DMS53 treated with DMSO at 0.1 percent for 48 hours (cell line): ENCODE measurements at regions not wholly inside any gene's neighbourhood (a gene's known extent, or its start where the extent isn't known, plus 50 kb on each side); places are given as distances from the start of the nearest gene placed in this dataset.

Source experiments
- DNase-seq: peaks from one replicate; lab custom pipeline; 2025; ENCODE audit not compliant: unreplicated experiment; lab: John Stamatoyannopoulos, UW

DNA sequence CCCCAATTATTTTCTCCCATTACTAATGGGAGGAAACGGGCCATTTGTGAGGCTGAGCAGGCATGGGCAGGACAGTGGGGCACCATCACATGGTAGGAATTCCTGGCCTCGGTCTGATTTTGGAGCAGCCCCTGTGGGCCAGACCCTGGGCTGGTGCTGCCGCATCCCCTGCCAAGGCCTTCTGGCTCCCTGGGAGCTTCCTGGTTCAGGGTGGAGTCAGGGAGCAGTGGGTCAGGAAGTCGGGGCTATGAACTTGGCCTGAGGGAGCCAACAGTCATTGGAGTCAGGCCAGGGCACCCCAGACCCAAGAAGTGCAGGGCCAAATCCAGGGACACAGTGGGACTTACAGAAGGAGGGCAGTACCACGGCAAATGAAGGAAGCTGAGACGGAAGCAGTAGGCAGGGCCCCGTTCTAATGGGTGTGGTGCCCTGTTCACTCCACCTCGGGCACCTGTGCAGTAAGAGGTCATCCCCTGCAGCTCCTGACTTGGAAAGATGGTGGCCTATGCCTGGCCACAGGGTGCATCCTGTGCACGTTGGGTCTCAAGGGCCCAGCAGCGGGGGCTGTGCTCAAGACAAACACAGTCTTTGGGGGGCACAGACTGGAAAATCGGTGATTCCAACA is 328.1 kb downstream of the SMAD2 start:
- no peak for DNase-seq

DNA sequence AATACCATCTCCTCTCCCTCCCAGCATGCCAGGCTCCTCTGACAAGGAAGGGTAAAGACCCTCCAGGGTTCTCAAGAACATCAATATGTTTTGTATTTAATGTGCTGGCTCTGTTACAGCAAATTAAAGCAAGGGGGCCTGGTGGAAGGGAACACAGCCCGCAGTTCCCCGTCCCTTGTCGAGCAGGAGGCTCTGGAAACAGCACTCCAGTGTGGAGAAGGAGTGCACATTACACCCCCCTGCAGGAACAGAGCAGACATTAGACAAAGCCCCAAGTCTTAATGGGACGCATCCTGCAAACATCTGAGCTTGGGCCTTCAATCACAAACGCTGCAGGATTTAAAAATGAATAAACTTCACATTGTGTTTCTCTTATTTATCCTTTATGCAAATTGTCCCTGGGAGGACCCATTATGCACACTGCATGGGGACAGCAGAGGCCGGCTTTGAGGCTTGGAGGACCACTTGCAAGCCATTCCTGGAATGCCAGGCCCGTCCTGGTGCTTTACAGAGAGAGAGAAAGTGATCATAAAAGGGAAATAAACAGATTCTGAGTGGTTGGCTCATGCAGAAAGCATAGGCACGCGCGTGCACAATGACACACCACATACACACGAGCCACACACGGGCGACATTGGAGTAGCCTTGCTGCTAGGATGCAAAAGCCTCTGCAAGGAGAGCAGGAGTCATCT is 328.7 kb downstream of the SMAD2 start:
- no peak for DNase-seq

DNA sequence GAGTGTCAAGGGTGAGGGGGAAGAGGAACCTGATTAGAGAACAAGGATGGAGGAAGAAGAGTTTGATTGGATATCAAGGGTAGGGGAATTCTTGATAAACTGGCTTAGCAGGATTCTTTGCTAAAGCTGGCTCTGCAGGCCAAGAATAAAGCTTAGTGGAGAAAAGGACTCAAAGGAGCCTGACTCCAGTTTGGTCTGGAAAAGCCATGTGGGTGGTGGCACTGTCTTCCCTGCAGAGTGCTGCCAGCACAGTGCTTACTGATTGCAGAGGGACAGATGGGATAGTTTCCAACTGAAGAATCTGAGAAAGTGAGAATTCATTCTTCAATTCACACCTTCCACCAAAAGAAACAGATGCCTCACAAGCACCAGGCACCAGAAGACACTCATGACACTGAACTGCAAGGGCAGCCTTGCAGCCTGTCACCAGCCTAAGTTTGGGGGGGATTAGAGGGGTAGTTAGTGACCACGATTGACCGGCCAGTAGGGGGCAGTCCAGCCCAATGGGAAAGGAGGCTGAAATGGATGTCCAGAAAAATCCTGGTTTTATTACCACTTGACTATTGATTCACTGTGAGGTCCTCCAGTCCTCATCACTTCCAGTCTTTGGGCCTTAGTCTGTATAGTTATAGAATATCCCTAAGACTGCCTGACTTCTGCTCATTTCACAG is 334.5 kb downstream of the SMAD2 start:
- DNase-seq, result no peak

DNA sequence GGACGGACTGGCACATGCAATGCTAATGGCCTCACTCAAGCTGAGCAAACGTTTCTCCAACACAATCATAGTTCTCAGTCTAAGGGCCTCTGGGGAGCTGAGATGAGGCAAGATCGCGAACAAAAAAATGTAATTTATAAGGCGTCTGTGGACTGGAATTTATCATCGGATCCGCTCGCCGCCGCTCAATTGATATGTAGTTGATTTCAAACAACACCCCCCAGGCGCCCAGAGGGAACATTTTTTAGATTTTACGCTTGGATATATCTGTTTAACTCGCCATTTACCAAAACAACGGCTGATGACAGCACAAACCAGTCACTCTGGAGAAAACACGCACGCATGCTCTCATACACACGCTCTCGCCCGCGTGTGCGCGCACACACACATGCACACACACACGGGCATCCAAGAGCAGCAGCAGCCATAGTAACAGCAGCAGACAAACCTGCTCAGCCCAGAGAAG is 335.8 kb downstream of the SMAD2 start:
- no peak for DNase-seq

DNA sequence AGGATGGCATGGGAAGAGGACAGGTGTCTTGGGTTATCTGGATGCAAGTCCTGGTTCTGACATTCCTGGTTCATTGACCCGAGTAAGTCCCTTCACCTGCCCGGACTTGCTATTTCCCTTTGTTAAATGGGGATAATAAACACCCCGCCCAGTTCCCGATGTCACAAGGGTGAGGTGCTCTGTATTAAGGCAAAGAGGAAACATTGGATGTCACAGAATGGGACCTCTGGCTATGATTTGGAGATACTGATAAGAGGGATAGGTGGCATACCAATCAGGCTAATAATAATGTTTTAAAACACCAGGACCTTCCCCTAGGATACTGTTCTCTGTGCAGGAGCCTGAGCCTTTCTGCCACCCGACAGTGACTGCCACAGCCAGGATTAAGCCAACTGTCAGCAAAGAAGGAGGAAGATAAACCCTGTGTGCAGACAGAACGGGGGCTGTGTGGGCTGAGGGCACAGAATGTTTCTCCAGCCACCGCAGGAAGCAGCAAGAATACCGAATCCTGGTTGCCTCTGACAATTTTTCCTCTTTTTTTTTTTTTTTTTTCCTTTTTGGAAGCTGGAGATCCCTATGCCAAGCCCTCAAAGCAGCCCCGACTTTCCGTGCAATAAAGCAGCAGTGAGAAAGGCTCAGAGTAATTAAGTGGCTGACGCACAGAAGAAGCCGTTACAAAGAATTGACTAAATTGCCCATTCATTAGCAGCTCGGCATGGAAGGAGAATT is 336.6 kb downstream of the SMAD2 start:
- DNase-seq, result no peak

DNA sequence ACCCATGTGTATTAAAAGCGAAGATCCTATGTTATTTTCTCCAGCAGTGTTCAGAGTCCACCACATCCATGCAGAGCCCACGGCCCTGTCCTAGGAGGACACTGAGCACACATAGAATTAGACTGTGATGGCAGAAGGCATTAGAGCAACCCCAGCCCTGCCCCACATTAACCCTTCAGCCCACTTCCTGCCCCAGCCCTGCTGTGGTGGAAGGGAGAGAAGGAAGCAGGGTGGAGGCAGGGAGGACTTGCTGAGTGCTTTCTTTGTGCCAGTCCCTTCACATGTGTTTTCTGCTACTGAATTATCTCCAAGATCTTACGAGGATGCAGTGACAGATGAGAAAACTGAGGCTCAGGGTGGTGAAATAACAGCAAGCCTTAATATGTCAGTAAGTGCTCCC is 339.0 kb downstream of the SMAD2 start:
- DNase-seq, result no peak

DNA sequence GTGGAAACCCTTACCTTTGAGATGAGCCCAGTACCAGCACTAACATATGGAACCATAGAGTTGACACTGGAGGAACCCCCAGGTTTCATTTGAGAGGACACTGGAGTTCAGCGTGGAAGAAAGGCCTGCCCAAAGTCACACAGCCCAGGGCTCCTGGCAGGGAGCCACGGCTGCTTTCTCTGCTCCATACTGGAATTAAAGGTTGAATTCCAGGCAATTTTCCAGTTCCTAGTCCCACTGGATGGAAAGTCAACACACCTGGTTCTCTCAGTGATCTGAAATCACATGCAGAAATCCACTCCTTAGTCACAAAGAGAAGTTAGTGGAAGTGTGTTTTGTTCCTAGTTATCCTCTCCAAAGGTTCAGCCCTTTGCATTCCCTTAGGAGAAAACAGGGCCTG is 336.1 kb upstream of the SKOR2 start:
- no peak for DNase-seq

DNA sequence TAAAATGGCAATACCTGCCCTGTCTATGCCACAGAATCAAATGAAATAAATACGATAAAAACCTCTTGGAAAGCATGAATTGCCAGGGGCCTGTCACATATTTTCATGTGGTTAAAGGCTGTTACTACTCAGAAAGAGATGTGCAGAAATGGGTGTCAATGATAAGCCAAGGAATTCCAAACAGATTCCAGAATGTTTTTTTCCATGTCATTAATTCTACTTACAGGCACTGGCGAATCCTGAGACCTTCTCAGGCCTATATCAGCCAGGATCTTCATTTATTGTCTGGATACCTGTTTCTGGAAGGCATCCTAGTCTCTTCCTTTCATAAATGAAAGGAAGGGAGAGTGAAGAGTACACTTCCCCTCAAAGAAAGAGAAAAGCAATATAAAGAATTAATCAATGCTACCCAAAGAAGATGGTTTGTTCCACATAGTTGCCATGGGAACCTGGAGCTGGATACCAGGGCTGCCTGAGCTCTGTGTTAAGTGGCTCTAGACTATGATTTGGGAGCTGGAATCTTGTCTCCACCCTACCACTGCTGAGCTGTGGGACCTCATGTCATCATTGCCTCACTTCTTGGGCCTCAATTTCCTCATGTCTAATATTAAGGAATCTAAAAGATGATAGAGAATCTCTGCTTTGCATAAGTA is 335.1 kb upstream of the SKOR2 start:
- DNase-seq, result no peak

DNA sequence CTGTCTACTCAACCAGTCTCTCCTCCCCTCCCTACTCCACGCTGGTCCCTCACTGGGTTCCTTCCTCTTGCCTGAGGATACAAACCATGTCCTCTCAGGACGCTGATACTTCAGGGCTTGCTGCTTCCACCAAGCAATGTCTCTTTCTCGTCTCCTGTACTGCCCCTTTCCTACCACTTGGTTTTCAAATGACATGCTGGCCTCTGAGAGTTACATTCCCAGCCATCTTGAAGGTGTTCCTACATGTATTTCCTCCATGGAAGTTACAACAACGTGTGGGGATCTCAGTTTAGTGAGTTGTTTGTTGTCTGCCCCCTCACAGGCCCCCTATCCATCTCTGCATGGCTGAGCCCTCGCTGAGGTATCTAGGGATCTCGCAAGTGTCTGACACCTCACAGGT is 334.5 kb upstream of the SKOR2 start:
- DNase-seq, result no peak

DNA sequence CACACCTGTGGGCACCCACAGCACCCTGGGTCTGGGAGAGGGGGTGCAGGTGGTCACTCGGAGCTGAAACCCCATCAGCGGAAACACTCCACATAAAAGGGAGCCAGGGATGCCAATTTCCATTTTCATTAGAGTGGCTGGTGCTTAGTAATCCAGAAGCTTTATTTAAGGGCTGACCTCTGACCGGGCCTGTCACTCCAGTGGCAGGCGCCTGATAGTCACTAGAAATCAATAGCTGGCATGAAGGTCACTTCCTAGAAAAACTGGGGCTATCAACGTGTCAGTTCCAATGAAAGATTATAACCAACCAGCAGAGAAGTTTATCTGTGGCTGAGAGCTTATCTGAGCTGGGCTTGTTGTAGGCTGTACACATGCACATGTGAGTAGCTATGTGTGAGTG is 333.7 kb upstream of the SKOR2 start:
- DNase-seq, result no peak

DNA sequence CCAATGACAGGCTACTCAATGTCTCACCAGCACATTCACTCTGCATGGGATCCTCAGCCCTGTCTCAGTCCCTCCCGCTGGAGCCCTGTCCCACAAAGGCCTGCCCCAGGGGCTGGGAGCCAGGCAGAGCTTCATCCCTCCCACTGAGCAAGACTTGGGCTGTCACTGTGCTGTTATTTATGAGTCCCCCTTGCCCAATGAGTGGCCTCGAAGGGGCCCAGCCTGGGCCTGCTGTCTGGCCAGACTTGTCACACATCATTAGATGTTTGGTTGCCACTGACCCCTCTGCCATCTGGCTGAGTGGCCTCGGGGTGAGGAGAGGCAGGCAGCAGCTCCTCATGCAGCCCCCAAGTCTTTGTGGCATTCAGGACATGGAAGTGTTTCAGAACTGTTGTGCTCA is 330.6 kb upstream of the SKOR2 start:
- no peak for DNase-seq

DNA sequence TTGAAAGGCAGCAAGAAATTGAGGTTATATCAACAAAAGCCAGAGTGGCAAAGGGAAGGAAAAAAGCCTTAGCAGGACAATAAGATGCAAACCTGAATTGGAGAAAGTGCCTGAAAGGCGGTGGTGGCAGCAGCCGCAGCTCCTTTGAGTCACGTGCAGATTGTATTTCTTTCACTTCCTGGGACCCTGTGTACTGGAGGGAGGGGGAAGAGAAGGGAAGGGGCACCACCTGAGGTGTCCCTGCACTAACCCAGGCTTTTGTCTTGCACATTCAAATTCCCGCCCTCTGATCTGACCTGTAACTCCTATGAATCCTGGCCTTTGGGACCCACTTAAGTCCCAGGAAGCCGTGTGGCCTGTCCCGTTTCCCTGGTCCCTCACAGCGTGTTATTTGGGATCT is 326.1 kb upstream of the SKOR2 start:
- no peak for DNase-seq

DNA sequence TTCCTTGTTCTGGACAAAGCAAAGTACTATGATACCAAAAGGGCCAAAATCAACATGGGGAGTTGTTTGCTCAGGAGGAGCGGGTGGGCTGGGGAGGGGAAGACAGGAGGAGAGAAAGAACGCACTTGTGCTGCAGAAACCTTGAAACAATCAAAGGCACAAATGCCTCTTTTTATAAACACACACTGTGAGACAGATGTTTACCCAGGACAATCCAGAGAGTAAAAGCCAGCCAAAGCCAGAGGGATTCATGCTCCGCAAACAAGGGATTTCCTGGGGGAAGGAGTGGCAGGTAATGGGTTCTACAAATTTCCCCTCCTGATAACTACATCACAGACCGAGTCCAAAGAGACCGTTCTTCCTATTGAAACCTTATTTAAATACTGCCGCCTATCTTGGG is 323.5 kb upstream of the SKOR2 start:
- DNase-seq, result no peak

DNA sequence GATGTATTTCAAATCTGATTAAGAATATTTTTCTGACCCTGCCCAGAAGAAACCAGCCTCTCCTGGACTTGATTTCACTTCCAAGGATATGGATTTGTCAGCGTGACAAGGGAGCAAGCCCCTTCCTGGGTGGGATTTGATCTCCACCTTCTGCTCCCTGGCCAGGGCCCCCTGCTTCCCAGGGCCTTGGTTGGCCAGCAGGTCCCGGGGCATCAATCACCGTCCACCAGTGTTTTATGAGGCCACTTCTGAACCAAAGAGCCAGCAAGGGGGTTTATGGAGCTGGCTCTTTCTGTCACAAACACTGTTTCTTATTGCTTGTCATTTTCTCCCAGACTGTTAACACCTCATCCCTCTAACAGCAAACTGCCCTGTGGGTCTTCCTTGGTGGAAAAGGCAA is 320.5 kb upstream of the SKOR2 start:
- DNase-seq, result no peak

DNA sequence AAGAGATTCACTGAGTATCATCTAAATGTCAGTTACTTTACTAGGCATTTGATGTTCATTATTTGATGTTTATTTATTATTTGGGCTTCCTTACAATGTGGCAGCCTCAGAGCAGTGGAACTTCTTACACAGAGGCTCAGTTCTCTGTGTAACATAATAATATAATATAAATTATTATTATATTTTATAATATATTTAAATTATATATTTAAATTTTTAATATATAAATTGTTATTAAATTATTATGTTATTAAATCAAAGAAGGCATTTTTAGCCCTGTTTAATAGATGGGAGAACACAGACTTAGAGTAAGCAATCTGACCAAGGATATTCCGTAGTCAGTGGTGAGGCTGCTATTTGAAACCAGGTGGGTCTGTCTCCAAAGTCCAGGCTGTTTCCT is 315.3 kb upstream of the SKOR2 start:
- DNase-seq, result no peak

DNA sequence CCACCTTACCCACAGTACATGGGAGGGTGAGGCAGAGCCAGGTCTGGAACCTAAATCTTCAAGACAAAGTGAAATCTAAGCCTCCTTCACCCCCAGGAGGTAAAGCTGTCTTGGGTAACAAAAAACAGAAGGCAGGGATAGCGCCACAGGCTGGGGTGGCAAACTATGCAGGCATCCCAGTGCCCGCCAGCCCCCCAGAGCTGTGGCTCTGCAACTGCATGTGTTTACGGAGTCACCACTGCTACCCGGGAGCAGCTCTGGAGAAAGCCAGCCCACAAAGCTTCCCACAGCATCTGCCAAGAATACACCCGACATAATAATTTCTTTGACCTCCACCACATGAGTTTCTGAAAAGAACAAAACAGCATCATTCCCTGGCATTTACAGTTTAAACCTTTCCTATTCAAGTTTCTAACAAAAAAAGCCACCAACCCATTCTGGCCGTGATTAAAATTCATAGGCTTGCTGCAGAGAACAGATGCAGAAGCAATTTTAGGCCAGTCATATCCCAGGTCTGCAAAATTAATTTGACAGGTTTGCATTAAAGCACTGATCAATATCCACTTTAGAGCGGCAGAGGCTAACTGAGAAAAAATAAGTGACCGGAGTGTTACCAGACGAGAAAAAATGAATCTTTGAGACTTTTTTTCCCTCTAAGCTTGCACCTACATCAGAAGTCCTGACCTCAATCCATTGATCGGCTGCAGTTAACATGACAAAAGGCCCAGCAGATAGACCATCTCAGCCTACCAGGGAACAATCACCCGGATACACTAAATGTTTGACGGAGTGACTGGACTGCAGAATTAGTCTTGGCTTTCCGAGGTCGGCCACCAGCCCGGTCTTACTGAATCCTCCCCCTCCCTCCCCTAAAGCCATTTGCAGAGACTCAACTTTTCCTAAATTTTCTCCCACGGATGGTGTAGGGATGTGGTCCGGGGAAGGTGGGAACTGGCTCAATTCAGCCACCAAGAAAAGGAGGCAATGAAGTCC is 309.6 kb upstream of the SKOR2 start:
- no peak for DNase-seq

DNA sequence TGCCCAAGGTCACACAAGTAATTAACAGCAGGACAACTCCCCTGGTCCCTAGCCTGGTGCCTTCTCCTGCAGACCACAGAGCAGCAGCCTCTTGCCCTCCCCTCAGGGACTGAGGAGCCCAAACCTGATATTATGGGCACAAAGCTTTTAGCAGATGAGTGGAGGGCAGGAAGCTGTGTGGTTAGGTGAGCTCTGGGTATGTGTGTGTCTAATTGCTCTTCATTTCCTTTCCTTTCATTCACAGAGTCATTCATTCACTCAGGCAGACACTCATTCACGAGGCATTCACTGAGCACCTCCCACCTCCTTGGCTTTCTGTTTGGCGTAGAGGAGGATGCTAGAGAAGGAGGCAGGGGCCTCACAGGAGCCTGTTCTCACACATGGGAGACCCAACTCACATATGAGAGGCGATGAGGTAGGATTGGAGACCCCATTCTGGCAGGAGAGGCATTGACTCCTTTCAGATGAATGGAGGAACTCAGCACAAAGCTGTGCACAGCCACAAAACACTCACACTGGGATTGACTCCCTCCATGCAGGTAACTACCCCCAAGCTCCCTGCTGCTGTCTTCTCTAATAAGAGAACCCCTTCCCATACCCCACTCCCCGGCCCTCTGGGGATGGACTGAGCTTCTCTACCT is 306.8 kb upstream of the SKOR2 start:
- no peak for DNase-seq

DNA sequence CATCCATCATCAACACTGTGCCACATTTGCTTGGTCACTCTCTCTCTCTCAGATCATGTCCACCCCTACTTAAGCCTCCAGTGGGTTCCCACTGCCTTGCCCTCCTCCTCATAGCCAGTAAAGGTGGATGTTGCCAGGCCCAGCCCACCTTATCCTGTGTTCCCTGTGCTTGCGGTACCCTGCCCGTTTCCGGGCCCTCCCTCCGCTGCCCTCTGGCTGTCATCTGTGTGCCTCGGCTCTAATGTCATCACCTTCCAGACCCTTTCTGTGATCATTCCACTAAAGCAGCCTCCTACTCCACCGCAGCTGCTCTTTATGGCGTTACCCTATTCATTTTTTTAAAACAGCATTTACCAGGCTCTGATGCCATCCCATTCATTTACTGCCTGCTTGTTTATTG is 305.7 kb upstream of the SKOR2 start:
- no peak for DNase-seq

DNA sequence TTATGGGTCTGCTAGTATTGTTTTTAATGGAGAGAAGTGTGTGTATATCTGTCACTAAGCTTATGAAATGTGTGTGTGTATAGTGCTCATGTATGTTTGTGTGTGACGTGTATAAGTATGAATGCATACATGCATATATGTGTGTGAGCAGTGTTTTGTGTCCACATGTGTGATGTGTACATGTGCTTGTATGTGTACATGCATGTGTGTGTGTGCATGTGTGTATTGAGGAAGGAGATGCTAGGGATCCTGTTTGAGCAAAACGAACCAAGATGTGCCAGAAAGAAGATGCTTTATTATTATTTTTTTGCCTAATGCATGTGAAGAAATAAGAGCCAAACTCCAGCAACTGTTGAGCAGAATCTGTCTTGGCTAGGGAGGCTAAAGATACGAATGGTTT is 301.3 kb upstream of the SKOR2 start:
- no peak for DNase-seq

DNA sequence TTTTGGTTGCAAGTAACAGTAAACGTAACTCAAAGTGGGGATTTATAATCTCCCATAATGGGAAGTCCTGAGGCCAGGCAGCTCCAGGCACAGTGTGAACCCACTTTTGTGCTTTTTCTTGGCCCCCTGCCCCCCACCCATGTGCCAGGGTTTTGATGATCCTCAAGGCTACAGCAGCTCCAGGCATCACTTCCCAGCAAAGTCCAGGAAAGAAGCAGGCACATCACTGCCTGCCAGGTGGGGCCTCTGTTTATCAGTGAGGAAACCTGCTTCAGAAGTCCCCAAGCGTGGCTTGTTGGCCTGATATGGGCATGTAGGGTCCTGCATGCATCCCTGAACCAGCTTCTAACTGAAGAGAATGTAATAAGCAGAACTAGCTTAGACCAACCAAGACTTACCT is 299.2 kb upstream of the SKOR2 start:
- no peak for DNase-seq
